Activated CD4-positive, alpha-beta T cell treated with anti-CD3 and anti-CD28 coated beads, Interleukin-2, amount 50 U/mL, for 4 hours (primary cell): ENCODE measurements at regions not wholly inside any gene's neighbourhood (a gene's known extent, or its start where the extent isn't known, plus 50 kb on each side); places are given as distances from the start of the nearest gene placed in this dataset.

ENCODE experiments used
- DNase-seq, 2 experiments: peaks; one replicate each; pipeline ENCODE4 v3.0.0-alpha.2; 2020

GRCh38 chr2:212596276-212596675 is 57.7 kb upstream of the ERBB4 start:
- no peak for DNase-seq

- no peak for DNase-seq
Observed at GRCh38 chr2:212595036-212595654, 56.5 kb upstream of the ERBB4 start.

- DNase-seq, result no peak
Observed at GRCh38 chr2:212592695-212593094, 54.1 kb upstream of the ERBB4 start.
